DMS 273 (cell line): ENCODE measurements at regions not wholly inside any gene's neighbourhood (a gene's known extent, or its start where the extent isn't known, plus 50 kb on each side); places are given as distances from the start of the nearest gene placed in this dataset.

ENCODE experiments used
- DNase-seq: peaks from one replicate; lab custom pipeline; 2025; ENCODE audit not compliant: unreplicated experiment; lab: John Stamatoyannopoulos, UW

- no peak for DNase-seq
Measured at GRCh38 chr13:88948501-88948900, 1277.3 kb downstream of the SLITRK5 start.

DNA sequence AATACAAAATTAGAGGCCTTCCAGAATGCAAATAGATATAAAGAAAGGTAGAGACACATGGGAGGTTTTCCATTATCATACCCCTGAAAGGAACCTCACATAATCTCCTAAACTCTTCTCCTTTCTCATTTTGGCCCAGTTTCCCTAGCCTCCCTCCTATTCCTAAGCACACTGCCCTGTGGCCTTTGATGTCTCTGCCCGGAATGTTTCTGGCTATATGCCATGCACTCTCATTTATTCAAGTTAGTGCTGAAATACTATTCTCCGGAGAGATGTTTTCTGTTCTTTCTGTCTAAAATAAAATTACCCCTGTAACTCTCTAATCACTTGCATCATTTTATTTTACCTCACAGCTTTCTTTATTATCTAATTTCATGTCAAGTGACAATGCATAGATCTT is 1287.7 kb downstream of the SLITRK5 start:
- peak; percentile 0 for DNase-seq

- no peak for DNase-seq
Measured at GRCh38 chr13:88976466-88976865, 1305.3 kb downstream of the SLITRK5 start.

- no peak for DNase-seq
Measured at GRCh38 chr13:88978607-88979006, 1307.4 kb downstream of the SLITRK5 start.

- DNase-seq = peak; percentile 0
Measured at GRCh38 chr13:88979465-88980175, 1308.4 kb downstream of the SLITRK5 start.

DNA sequence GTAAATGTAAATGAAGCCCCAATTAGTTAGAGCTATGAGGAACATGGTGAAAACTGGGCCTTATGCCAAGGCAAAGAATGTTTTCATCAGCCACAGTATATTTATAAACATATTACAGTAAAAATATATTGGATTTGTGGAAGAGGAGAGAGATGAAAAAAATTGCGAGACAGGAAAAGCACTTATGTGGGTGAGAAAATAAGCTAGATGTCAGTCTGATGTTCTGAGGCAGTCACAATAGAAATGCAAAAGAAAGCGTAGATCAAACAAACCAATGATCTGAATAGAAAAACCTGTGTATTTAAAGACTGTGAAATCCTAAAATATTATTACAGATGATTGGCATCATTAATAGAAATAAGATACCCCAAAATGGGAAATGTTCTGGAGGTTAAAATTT is 1332.5 kb downstream of the SLITRK5 start:
- no peak for DNase-seq

DNA sequence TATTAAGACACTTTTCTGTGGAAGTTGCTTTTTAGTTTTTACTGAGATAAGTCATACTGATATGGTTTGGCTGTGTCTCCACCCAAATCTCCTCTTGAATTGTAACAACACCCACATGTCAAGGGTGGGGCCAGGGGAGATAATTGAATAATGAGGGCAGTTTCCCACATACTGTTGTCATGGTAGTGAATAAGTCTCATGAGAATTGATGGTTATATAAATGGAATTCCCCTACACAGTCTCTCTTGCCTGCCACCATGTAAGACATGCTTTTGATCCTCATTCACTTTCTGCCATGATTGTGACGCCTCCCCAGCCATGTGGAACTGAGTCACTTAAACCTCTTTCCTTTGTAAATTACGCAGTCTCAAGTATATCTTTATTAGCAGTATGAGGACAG is 1340.4 kb downstream of the SLITRK5 start:
- DNase-seq = no peak

- no peak for DNase-seq
Measured at GRCh38 chr13:89027694-89028306, 1356.6 kb downstream of the SLITRK5 start.

DNA sequence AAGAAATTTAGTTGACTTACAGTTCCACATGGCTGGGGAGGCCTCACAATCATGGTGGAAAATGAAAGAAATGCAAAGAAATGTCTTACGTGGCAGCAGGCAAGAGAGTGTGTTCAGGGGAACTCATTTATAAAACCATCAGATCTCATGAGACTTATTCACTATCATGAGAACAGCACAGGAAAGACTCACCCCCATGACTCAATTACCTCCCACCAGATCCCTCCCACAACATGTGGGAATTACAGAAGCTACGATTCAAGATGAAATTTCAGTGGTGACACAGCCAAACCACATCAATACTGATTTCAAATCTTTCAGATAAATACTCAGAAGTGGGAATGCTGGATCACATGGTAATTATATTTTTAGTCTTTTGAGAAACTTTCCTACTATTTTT is 1357.9 kb downstream of the SLITRK5 start:
- DNase-seq = no peak

DNA sequence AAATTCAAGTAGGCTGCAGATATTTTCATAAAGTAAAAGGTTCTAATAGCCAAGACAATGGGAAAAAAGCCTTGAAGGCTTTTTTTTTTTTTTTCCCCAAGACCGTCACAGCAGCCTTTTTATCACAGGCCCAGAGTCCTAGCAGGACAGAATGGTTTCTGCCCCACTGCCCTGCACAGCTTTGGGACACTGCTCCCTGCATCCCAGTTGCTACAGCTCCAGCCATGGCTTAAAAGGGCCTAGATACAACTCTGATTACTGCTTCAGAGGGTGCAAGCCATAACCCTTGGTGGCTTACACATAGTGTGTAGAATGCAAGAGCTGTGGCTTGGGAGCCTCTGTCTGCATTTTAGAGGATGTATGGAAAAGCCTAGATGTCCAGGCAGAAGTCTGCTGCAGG is 1362.8 kb downstream of the SLITRK5 start:
- DNase-seq = no peak

DNA sequence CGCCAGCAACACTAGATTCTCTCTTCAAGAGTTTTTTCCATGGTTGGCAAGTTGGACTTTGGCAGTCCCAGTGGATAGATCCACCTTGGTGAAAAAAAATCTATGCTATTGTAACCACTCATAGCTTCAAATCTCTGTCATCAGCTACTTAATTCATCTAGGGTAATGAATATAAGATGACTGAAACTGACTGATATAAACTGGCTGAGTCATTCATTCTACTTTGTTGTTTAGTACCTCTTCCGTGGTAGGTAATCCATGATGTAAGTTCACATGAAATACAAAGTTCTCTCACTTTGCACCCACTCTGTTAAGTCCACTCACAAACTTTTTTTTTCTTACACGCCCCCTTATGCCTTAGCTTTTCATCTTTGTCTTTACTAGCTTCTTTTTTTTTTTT is 1381.5 kb downstream of the SLITRK5 start:
- no peak for DNase-seq

- DNase-seq = no peak
Measured at GRCh38 chr13:89053418-89053817, 1382.2 kb downstream of the SLITRK5 start.

DNA sequence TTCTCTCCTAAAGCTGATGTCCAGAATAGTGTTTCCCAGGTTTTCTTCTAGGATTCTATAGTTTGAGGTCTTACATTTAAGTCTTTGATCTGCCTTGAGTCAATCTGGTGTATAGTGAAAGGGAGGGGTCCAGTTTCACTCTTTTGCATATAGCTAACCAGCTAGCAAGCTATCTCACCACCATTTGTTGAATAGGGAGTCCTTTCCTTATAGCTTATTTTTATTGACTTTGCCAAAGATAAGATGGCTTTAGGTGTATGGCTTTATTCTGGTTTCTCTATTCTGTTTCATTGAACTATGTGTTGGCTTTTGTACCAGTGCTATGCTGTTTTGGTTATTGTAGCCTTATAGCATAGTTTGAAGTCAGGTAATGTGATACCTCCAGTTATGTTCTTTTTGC is 1386.1 kb downstream of the SLITRK5 start:
- no peak for DNase-seq

DNA sequence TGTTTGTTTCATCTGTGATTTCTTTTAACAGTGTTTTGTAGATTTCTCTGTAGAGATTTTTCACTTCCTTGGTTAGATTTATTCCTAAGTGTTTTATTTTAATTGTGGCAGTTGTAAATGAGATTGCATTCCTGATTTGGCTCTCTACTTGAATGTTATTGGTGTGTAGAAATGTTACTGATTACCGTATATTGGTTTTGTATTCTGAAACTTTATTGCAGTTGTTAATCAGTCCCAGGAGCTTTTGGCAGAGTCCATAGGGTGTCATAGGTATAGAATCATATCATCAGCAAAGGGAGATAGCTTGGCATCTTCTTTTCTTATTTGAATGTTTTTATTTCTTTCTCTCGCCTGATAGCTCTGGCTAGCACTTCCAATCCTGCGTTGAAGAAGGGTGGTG is 1386.7 kb downstream of the SLITRK5 start:
- no peak for DNase-seq

GRCh38 chr13:89061821-89062220 is 1390.7 kb downstream of the SLITRK5 start:
- no peak for DNase-seq

- peak; percentile 64 for DNase-seq
Measured at GRCh38 chr13:89066868-89067466, 1395.8 kb downstream of the SLITRK5 start.

GRCh38 chr13:89072979-89073378 is 1401.8 kb downstream of the SLITRK5 start:
- no peak for DNase-seq

DNA sequence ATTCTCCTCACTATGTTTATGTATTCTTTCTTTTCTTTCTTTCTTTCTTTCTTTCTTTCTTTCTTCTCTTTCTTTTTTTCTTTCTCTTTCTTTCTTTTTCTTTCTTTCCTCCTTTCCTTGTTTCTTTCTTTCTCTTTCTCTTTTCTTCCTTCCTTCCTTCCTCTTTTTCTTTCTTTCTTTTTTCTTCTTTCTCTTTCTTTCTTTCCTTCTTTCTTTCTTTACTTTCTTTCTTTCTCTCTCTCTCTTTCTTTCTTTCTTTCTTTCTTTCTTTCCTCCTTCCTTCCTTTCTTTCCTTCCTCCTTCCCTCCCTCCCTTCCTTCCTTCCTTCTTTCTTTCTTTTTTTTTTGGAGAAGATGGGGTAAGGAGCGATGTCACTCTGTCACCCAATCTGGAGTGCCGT is 1405.5 kb downstream of the SLITRK5 start:
- DNase-seq = no peak

GRCh38 chr13:89082623-89083022 is 1411.5 kb downstream of the SLITRK5 start:
- DNase-seq = no peak

DNA sequence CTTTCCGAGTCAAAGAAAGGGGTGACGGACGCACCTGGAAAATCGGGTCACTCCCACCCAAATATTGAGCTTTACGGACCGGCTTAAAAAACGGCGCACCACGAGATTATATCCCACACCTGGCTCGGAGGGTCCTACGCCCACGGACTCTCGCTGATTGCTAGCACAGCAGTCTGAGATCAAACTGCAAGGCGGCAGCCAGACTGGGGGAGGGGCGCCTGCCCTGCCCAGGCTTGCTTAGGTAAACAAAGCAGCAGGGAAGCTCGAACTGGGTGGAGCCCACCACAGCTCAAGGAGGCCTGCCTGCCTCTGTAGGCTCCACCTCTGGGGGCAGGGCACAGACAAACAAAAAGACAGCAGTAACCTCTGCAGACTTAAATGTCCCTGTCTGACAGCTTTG is 1416.9 kb downstream of the SLITRK5 start:
- peak; percentile 0 for DNase-seq

- DNase-seq = no peak
Measured at GRCh38 chr13:89097994-89098393, 1426.8 kb downstream of the SLITRK5 start.

GRCh38 chr13:89113744-89114143 is 1442.6 kb downstream of the SLITRK5 start:
- DNase-seq = no peak

- peak; percentile 21 for DNase-seq
Measured at GRCh38 chr13:89115307-89115706, 1444.1 kb downstream of the SLITRK5 start.
